CD4-positive, alpha-beta T cell (primary cell): ENCODE measurements at regions not wholly inside any gene's neighbourhood (a gene's known extent, or its start where the extent isn't known, plus 50 kb on each side); places are given as distances from the start of the nearest gene placed in this dataset.

Source experiments
- ATAC-seq: fragments of 200-7000 bp; cut with Tn5 transposase; one replicate; pipeline ENCODE4 v1.10.0; 2022; ENCODE audit warnings: mild to moderate bottlenecking; ENCODE audit not compliant: poor library complexity
- CTCF ChIA-PET: fragments of 350-600 bp; sonication (Branson Sonifier 250); formaldehyde crosslinking; loops from one replicate; lab custom pipeline; 2021; ENCODE audit warnings: antibody characterized with exemption, inconsistent platforms; lab: Charles Lee
- POLR2A ChIA-PET: fragments of 350-600 bp; sonication (Branson Sonifier 250); formaldehyde crosslinking; loops from one replicate; lab custom pipeline; 2021; ENCODE audit warnings: antibody characterized with exemption, inconsistent platforms; lab: Charles Lee
- DNase-seq, 14 experiments: peaks; one replicate each; pipeline ENCODE4 v3.0.0-alpha.2; 2013 to 2020; ENCODE audit warnings: mixed read lengths in 2 of 14
- H3K27ac ChIP-seq, 2 donors: one replicate each; pipeline versions ENCODE4 v1.5.1 to v1.7.0; 2013; ENCODE audit warnings: low read length in 2 of 2, low read depth in 1 of 2, mild to moderate bottlenecking in 1 of 2
- H3K27me3 ChIP-seq, 2 experiments: 1 replicate in 1 of 2; 2 replicates in 1 of 2; pipeline versions ENCODE4 v1.6.1 to v1.7.0; 2013; ENCODE audit warnings: low read length in 2 of 2, control low read depth in 1 of 2, mild to moderate bottlenecking in 1 of 2, moderate library complexity in 1 of 2; ENCODE audit not compliant: insufficient read depth in 2 of 2, control insufficient read depth in 1 of 2
- H3K36me3 ChIP-seq: one replicate; pipeline ENCODE4 v1.6.1; 2013; ENCODE audit warnings: low read length, control low read depth; ENCODE audit not compliant: insufficient read depth
- H3K4me1 ChIP-seq: one replicate; pipeline ENCODE4 v1.6.1; 2013; ENCODE audit warnings: low read length, control low read depth; ENCODE audit not compliant: insufficient read depth
- H3K4me3 ChIP-seq: one replicate; pipeline ENCODE4 v1.5.1; 2013; ENCODE audit warnings: mild to moderate bottlenecking, low read length, moderate library complexity
- H3K9me3 ChIP-seq, 2 experiments: 1 replicate in 1 of 2; 2 replicates in 1 of 2; pipeline versions ENCODE4 v1.6.1 to v1.7.0; 2013; ENCODE audit warnings: low read length in 2 of 2, mild to moderate bottlenecking in 2 of 2, control low read depth in 1 of 2, moderate library complexity in 1 of 2; ENCODE audit not compliant: control insufficient read depth in 1 of 2, insufficient read depth in 1 of 2
- H3K27ac Mint-ChIP-seq: one replicate; pipeline ENCODE4 v1.8.0; 2020; ENCODE audit warnings: mixed read lengths
- H3K27me3 Mint-ChIP-seq: one replicate; pipeline ENCODE4 v1.8.0; 2021; ENCODE audit warnings: mixed read lengths
- H3K36me3 Mint-ChIP-seq: one replicate; pipeline ENCODE4 v1.8.0; 2021; ENCODE audit warnings: low read depth, mixed read lengths
- H3K4me1 Mint-ChIP-seq: one replicate; pipeline ENCODE4 v1.8.0; 2021; ENCODE audit warnings: low read depth, mixed read lengths
- H3K4me3 Mint-ChIP-seq: one replicate; pipeline ENCODE4 v1.8.0; 2020; ENCODE audit warnings: mild to moderate bottlenecking, mixed read lengths
- H3K9me3 Mint-ChIP-seq: one replicate; pipeline ENCODE4 v1.8.0; 2020; ENCODE audit warnings: mixed read lengths
- intact Hi-C, 2 experiments: fragments of 100-400 bp; cut with DNase I in 1 of 2; cut with micrococcal nuclease in 1 of 2; formaldehyde crosslinking; loops; one replicate each; pipeline versions ENCODE4 v1.15.1 to v1.9.0; 2023 to 2025; cut with DNase I, micrococcal nuclease
- TF ChIP-seq, protein P1 (sequence below): fragments of 200-600 bp; IDR thresholded peaks from one replicate; pipeline ENCODE4 v1.8.0; 2022; ENCODE audit warnings: antibody characterized with exemption, mild to moderate bottlenecking

DNA sequence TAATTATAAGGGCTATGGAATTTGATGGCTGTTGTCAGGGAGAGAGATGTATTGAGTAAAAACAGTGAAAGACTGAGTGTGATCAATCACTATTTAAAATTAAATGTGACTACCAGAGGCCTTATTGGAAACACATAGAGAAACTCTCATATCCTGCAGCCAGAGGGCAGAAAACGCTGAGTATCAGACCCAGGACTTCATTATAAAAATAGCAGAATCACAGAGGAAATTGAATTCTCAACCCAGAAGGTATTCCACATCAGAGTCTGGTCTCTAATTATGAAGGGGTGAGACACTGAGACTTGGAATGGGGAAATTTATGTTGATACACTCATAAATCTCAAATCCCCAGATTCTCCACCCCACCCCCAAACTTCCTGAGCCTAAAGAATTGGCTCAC lies 69.5 kb upstream of the IL6 start:
- H3K36me3 Mint-ChIP-seq = no peaks in the 10 kb centered on the region
- DNase-seq (peak in 3 of 14 experiments; percentile 23 to 31 (median 31)), ATAC-seq (no peak)
- TF ChIP-seq, protein P1, sequence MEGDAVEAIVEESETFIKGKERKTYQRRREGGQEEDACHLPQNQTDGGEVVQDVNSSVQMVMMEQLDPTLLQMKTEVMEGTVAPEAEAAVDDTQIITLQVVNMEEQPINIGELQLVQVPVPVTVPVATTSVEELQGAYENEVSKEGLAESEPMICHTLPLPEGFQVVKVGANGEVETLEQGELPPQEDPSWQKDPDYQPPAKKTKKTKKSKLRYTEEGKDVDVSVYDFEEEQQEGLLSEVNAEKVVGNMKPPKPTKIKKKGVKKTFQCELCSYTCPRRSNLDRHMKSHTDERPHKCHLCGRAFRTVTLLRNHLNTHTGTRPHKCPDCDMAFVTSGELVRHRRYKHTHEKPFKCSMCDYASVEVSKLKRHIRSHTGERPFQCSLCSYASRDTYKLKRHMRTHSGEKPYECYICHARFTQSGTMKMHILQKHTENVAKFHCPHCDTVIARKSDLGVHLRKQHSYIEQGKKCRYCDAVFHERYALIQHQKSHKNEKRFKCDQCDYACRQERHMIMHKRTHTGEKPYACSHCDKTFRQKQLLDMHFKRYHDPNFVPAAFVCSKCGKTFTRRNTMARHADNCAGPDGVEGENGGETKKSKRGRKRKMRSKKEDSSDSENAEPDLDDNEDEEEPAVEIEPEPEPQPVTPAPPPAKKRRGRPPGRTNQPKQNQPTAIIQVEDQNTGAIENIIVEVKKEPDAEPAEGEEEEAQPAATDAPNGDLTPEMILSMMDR = peak; percentile 21
- intact Hi-C loops = loop anchor here in 1 of 2 experiments (1.0 kb wide), 1 partner anchor 69 kb away; no protein-coding TSS in a partner anchor
- Histone ChIP-seq H3K4me1 (no peaks in the 10 kb centered on the region), H3K36me3 (no peaks in the 10 kb centered on the region), H3K27me3 (no peaks in the 10 kb centered on the region), H3K9me3 (no peaks in the 10 kb centered on the region), H3K27ac (no peak overlapping the region), H3K4me3 (no peak overlapping the region)
- no peaks in the 10 kb centered on the region for H3K9me3 Mint-ChIP-seq
- H3K27ac Mint-ChIP-seq = no peak overlapping the region
- CTCF ChIA-PET = no interaction called here
- POLR2A ChIA-PET = no interaction called here
- H3K4me1 Mint-ChIP-seq = no peaks in the 10 kb centered on the region
- H3K27me3 Mint-ChIP-seq = no peaks in the 10 kb centered on the region
- no peak overlapping the region for H3K4me3 Mint-ChIP-seq

DNA sequence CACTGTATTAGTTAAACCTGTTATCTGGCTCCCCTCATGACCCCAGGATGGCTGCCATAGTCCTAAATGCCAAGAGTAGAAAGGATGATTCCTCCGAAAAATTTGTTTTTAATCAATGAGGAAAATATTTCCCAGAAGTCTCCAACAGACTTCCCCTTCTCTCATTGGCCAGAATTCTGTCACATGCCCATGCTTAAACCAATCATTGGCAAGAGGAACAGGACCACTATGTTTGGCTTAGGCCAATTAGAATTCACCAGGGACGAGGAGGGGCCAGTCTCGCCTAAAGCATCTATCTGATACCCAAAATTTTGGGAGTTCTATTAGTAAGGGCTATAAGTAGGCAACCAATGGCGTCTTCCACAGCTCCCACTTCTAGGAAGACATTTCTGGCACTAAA lies 71.2 kb upstream of the IL6 start:
- no peaks in the 10 kb centered on the region for H3K9me3 ChIP-seq
- H3K36me3 ChIP-seq = no peaks in the 10 kb centered on the region
- no peaks in the 10 kb centered on the region for H3K4me1 Mint-ChIP-seq
- H3K4me1 ChIP-seq = no peaks in the 10 kb centered on the region
- peaks cover 4% of the 10 kb centered on the region for H3K27me3 Mint-ChIP-seq
- H3K27me3 ChIP-seq = no peaks in the 10 kb centered on the region
- intact Hi-C loops = no loop called here
- DNase-seq (no peak), ATAC-seq (no peak)
- H3K4me3 Mint-ChIP-seq = no peak overlapping the region
- H3K9me3 Mint-ChIP-seq = no peaks in the 10 kb centered on the region
- no peak overlapping the region for H3K27ac Mint-ChIP-seq
- ChIA-PET POLR2A (no interaction called here), CTCF (no interaction called here)
- H3K4me3 ChIP-seq = no peak overlapping the region
- H3K36me3 Mint-ChIP-seq = no peaks in the 10 kb centered on the region
- TF ChIP-seq, protein P1 = no peak
- H3K27ac ChIP-seq = no peak overlapping the region

GRCh38 chr7:22654831-22655230 lies 72.2 kb upstream of the IL6 start:
- no peak overlapping the region for H3K27ac Mint-ChIP-seq
- POLR2A ChIA-PET = no interaction called here
- CTCF ChIA-PET = no interaction called here

More at GRCh38 chr7:22654831-22655230, 72.2 kb upstream of the IL6 start:
- H3K27me3 ChIP-seq = no peaks in the 10 kb centered on the region
- TF ChIP-seq, protein P1 = no peak
- no peaks in the 10 kb centered on the region for H3K9me3 ChIP-seq
- ATAC-seq (no peak), DNase-seq (no peak)
- H3K4me3 ChIP-seq = no peak overlapping the region
- no peaks in the 10 kb centered on the region for H3K36me3 Mint-ChIP-seq
- peaks cover 4% of the 10 kb centered on the region for H3K27me3 Mint-ChIP-seq
- no peaks in the 10 kb centered on the region for H3K36me3 ChIP-seq
- no peak overlapping the region for H3K27ac ChIP-seq
- H3K4me3 Mint-ChIP-seq = no peak overlapping the region
- no peaks in the 10 kb centered on the region for H3K4me1 Mint-ChIP-seq
- intact Hi-C loops = no loop called here
- H3K4me1 ChIP-seq = no peaks in the 10 kb centered on the region
- H3K9me3 Mint-ChIP-seq = no peaks in the 10 kb centered on the region
